NCI-H524 treated with DMSO at 0.1 percent for 48 hours (cell line): ENCODE measurements at regions not wholly inside any gene's neighbourhood (a gene's known extent, or its start where the extent isn't known, plus 50 kb on each side); places are given as distances from the start of the nearest gene placed in this dataset.

Experiments used
- DNase-seq: peaks from one replicate; lab custom pipeline; 2025; lab: John Stamatoyannopoulos, UW

- no peak for DNase-seq
Measured at GRCh38 chr1:84759756-84760155, 69.5 kb upstream of the SSX2IP start.

- DNase-seq: peak; percentile 75
Measured at GRCh38 chr1:84758968-84759491, 68.8 kb upstream of the SSX2IP start.

GRCh38 chr1:84758476-84758875 is 68.2 kb upstream of the SSX2IP start:
- DNase-seq: no peak

DNA sequence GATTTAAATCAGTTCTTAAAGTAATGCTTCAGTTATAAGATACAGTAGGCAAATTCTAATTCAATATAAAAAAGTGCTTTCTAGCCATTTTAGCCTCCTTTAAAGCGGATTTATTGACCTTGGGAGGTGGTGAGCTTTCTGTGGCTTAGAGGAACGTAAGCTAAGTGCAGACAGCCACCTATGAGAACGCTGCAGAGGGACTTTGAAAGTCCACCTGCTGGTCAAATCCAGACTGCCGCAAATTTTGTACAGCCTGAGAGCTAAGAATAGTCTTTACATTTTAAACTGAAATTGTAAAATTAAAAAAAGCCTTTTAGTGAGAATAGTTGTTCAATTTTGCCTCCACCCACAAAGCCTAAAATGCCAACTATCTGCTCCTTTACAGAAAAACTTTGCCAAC is 67.0 kb upstream of the SSX2IP start:
- DNase-seq: no peak

- no peak for DNase-seq
Measured at GRCh38 chr1:84756455-84757082, 66.3 kb upstream of the SSX2IP start.

DNA sequence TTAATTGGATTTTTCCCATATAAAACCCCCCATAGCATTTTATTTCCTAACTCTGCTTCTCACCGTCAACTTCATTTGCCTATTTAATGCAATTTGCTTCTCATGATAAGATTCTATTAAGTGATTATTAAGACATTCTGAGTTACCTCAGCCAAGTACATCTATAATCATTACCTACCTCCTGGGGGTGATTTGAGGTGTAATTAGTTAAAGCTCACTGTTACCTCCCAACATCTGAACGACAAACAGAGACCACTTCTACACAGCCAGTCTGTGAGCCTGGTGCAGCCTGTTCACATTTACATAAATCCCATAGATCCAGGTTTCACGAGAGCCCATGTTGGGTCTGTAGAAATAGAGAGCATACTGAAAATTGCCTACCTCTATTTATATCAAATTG is 65.7 kb upstream of the SSX2IP start:
- no peak for DNase-seq

- DNase-seq: no peak
Measured at GRCh38 chr1:84755216-84755615, 65.0 kb upstream of the SSX2IP start.

GRCh38 chr1:84754386-84754703 is 64.1 kb upstream of the SSX2IP start:
- no peak for DNase-seq

GRCh38 chr1:84753516-84754385 is 63.5 kb upstream of the SSX2IP start:
- DNase-seq: peak; percentile 42

- no peak for DNase-seq
Measured at GRCh38 chr1:84750110-84750730, 60.0 kb upstream of the SSX2IP start.

DNA sequence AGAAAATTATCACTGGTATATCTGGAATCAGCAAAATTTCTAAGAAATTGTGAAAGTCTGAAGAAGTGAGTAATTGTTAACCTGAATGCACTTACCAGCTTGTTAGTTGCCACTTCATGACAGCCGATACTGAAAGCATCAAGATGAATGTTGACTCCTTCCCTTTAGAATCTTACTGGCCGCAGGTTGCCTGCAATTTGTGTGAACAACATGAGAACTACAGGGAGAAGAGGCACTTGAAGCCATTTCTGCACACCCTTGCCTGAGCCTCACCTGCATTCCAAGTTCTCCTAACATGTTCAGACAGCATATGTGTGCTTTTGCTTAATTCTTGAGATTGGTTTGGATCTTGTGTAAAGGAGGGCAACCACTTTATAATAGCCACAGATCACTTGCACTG is 59.2 kb upstream of the SSX2IP start:
- DNase-seq: no peak

- no peak for DNase-seq
Measured at GRCh38 chr1:84748364-84748763, 58.1 kb upstream of the SSX2IP start.

DNA sequence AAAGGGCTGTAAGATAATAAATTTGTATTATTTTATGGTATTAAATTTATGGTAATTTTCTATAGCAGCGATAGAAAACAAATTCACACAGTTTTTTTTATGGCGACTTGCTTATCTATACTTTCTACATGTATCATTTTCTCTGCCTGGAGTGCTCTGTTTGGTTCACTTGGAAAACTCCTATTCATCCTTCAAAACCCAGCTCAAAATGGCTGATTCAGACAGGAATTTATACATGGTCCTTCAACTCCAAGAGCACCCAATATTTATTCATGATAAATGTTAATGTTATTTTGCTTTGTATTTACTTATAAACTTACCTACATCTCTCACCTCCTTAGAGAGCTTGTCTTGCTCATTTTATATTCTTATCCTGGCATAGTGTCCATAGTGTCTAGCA is 55.6 kb upstream of the SSX2IP start:
- no peak for DNase-seq

DNA sequence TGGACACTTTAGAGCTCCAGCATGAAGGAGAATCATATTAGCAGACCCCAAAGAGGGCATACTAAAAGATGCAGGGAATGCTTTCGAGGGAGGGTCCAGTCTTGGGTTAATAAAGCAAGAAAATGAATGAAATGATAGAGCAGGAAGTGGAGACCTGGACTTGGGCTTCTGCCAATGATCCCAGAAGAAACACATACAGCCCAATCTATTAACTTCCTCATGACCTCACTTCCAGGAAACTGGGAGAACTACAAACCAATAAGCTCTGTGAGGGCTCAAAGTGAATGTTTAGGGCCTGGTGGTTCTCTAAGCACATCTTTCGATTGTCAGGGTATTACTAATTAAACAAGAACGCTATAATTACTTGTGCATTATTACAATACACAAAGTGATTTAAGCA is 53.6 kb upstream of the SSX2IP start:
- DNase-seq: no peak

DNA sequence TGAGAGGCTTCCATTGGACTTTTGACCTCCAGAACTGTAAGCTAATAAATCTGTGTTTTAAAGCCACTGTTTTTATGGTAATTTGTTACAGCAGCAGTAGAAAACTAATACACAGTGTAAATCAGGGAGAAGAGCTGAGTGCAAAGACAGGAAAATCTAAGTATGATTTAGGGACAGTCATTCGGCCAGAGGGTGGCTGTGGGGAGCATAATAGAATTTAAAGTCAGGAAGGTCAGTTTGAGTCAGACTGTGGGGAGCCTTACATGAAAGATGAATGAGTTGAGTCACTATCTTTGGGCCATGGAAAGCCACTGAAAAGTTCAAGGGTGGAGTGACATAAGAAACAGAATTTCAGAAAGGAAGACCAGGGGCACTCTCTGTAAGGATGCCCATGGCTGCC is 52.4 kb upstream of the SSX2IP start:
- DNase-seq: no peak

DNA sequence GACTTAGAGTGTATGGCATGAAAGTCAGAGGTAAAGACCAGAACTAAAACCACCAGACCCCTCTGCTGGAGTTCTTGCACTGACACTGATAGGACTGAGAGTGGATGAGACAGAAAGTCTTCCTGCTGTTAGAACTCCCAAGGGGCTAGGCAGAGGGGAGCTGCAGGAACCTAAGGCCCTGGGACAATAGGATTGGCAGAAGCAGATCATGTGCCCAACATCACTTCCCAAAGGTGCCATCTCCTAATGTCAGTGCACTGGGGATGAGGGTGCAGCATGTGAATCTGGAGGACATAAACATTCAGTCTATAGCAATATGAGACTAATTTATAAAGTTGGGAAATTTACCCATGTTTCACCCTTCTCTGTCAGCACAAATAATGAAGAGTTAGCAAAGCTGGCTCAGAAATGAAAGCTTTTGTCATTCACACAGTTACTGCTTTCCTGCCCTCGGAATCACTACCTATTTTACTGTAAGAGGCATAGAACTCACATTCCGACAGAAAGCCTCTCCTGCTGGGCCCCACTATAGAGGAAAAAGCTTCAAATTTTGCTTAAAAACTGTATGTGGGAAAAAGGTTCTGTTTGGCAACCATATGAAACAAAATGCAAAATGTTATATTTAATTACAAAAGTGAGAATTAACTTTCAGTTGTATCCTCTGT is 49.9 kb upstream of the SSX2IP start:
- no peak for DNase-seq
